Endothelial cell of umbilical vein (primary cell): ENCODE measurements at regions not wholly inside any gene's neighbourhood (a gene's known extent, or its start where the extent isn't known, plus 50 kb on each side); places are given as distances from the start of the nearest gene placed in this dataset.

Experiments
- BruUV-seq: library from RNA; stranded (reverse); fragments of 400-500 nt; replicated peaks from 2 replicates; lab custom pipeline; 2021; lab: Mats Ljungman, UMichigan
- CTCF ChIA-PET: fragments of 300-600, 350-600 bp; sonication (Branson Sonifier 250); formaldehyde crosslinking; loops from one replicate; lab custom pipeline; 2021; ENCODE audit warnings: antibody characterized with exemption, inconsistent platforms; lab: Charles Lee
- POLR2A ChIA-PET: fragments of 300-600, 350-600 bp; sonication (Branson Sonifier 250); formaldehyde crosslinking; loops from one replicate; lab custom pipeline; 2021; ENCODE audit warnings: antibody characterized with exemption, inconsistent platforms; lab: Charles Lee
- DNase-seq: peaks from one replicate; pipeline ENCODE4 v3.0.0-alpha.2; 2011; ENCODE audit warnings: low read depth, low spot score
- FAIRE-seq: peaks from 2 replicates; lab custom pipeline; 2011; peaks lifted over from hg19 to GRCh38; lab: Jason Lieb, UNC
- H2AFZ ChIP-seq: 2 replicates; pipeline ENCODE4 v1.6.0; 2012; ENCODE audit warnings: low read depth, low read length, control low read depth, inconsistent platforms
- H3K27ac ChIP-seq: 2 replicates; pipeline ENCODE4 v1.5.1; 2011; ENCODE audit warnings: low read depth, mild to moderate bottlenecking, control low read depth, low read length, moderate library complexity; ENCODE audit not compliant: insufficient read depth
- H3K27me3 ChIP-seq, 2 experiments: 2 replicates each; pipeline versions ENCODE4 v1.6.0 to v1.6.1; 2011; ENCODE audit warnings: low read length in 2 of 2, mixed read lengths in 1 of 2; ENCODE audit not compliant: control insufficient read depth in 2 of 2, insufficient read depth in 2 of 2
- H3K36me3 ChIP-seq, 2 experiments: 2 replicates in 1 of 2; 3 replicates in 1 of 2; pipeline ENCODE4 v1.5.1; 2011; ENCODE audit warnings: low read length in 2 of 2, mild to moderate bottlenecking in 1 of 2, moderate library complexity in 1 of 2; ENCODE audit not compliant: control insufficient read depth in 2 of 2, insufficient read depth in 2 of 2; ENCODE audit errors: extremely low read depth in 1 of 2
- H3K4me1 ChIP-seq: 3 replicates; pipeline ENCODE4 v1.5.1; 2011; ENCODE audit warnings: mild to moderate bottlenecking, low read length; ENCODE audit not compliant: control insufficient read depth, insufficient read depth; ENCODE audit errors: extremely low read depth
- H3K4me2 ChIP-seq: 2 replicates; pipeline ENCODE4 v1.6.1; 2011; ENCODE audit warnings: low read length, control low read depth, mixed read lengths; ENCODE audit not compliant: insufficient read depth
- H3K4me3 ChIP-seq, 3 experiments: fragments of 200-600 bp in 1 of 3; sonication (generic), shearing (Covaris generic) in 1 of 3; replicated peaks in 1 of 3; 2 replicates each; pipeline ENCODE4 v1.5.1; 2011 to 2016; ENCODE audit warnings: control low read depth in 3 of 3, low read length in 3 of 3, mild to moderate bottlenecking in 2 of 3, inconsistent platforms in 1 of 3, low read depth in 1 of 3, moderate library complexity in 1 of 3; ENCODE audit not compliant: insufficient read depth in 1 of 3
- H3K79me2 ChIP-seq: 2 replicates; pipeline ENCODE4 v1.6.0; 2012; ENCODE audit warnings: low read length, inconsistent platforms; ENCODE audit not compliant: control insufficient read depth, insufficient read depth
- H3K9ac ChIP-seq: replicated peaks from 2 replicates; pipeline ENCODE3; 2011; ENCODE audit warnings: low read length, control low read depth; ENCODE audit not compliant: insufficient read depth; ENCODE audit errors: extremely low read depth
- H3K9me1 ChIP-seq: replicated peaks from 3 replicates; pipeline ENCODE4 v1.6.0; 2011; ENCODE audit warnings: mild to moderate bottlenecking, low read length; ENCODE audit not compliant: control insufficient read depth, insufficient read depth; ENCODE audit errors: extremely low read depth
- H3K9me3 ChIP-seq: replicated peaks from 2 replicates; pipeline ENCODE4 v1.5.1; 2012; ENCODE audit warnings: low read length, inconsistent platforms; ENCODE audit not compliant: control insufficient read depth, insufficient read depth
- H4K20me1 ChIP-seq: replicated peaks from 2 replicates; pipeline ENCODE3; 2011; ENCODE audit warnings: mild to moderate bottlenecking, low read length; ENCODE audit not compliant: control insufficient read depth, insufficient read depth; ENCODE audit errors: extremely low read depth
- EZH2 ChIP-seq: IDR thresholded peaks from 2 replicates; pipeline ENCODE4 v1.6.1; 2012; ENCODE audit warnings: borderline replicate concordance, low read depth, mild to moderate bottlenecking, moderate library complexity, low read length, inconsistent platforms; ENCODE audit not compliant: severe bottlenecking
- FOS ChIP-seq: IDR thresholded peaks from 2 replicates; pipeline ENCODE4 v1.6.1; 2011; ENCODE audit warnings: mild to moderate bottlenecking, low read length, moderate library complexity, borderline replicate concordance; ENCODE audit not compliant: insufficient read depth
- GATA2 ChIP-seq: IDR thresholded peaks from 2 replicates; pipeline ENCODE4 v1.7.0; 2011; ENCODE audit warnings: low read depth, mild to moderate bottlenecking, moderate library complexity, mixed read lengths, low read length; ENCODE audit not compliant: insufficient read length, insufficient read depth
- JUN ChIP-seq: IDR thresholded peaks from 2 replicates; pipeline ENCODE4 v1.6.1; 2011; ENCODE audit warnings: borderline replicate concordance, low read depth; ENCODE audit not compliant: insufficient read length, insufficient read depth
- MYC ChIP-seq: IDR thresholded peaks from one replicate; pipeline ENCODE4 v1.6.1; 2011; ENCODE audit warnings: mild to moderate bottlenecking, low read depth, low read length
- POLR2A ChIP-seq: IDR thresholded peaks from 2 replicates; pipeline ENCODE4 v1.6.1; 2012; ENCODE audit warnings: low read depth, mild to moderate bottlenecking, control low read depth, low read length
- POLR2AphosphoS5 ChIP-seq: IDR thresholded peaks from 2 replicates; pipeline ENCODE4 v1.6.1; 2012; ENCODE audit warnings: low read depth, mild to moderate bottlenecking, control low read depth, low read length, moderate library complexity; ENCODE audit not compliant: insufficient read depth
- dilution Hi-C: fragments of 300-500 bp; cut with MboI; formaldehyde crosslinking; loops from one replicate; pipeline ENCODE4 v1.15.0; 2019; ENCODE audit warnings: low sequenced_read_pairs; ENCODE audit not compliant: extremely low pct_ligation_motif_present
- intact Hi-C: fragments of 100-400 bp; cut with micrococcal nuclease; formaldehyde crosslinking; loops from one replicate; pipeline ENCODE4 v1.10.0; 2022
- TF ChIP-seq, protein P1 (sequence below), 2 donors: IDR thresholded peaks; 1 replicate in 1 of 2; 2 replicates in 1 of 2; pipeline ENCODE4 v1.5.1; 2011; ENCODE audit warnings: low read length in 2 of 2, mild to moderate bottlenecking in 2 of 2, moderate library complexity in 2 of 2, control low read depth in 1 of 2, inconsistent platforms in 1 of 2, low read depth in 1 of 2; ENCODE audit not compliant: insufficient read depth in 1 of 2; ENCODE audit errors: extremely low read depth in 1 of 2
- TF ChIP-seq, protein P2 (sequence below): IDR thresholded peaks from 2 replicates; pipeline ENCODE4 v1.6.1; 2011; ENCODE audit not compliant: insufficient read depth, insufficient read length

DNA sequence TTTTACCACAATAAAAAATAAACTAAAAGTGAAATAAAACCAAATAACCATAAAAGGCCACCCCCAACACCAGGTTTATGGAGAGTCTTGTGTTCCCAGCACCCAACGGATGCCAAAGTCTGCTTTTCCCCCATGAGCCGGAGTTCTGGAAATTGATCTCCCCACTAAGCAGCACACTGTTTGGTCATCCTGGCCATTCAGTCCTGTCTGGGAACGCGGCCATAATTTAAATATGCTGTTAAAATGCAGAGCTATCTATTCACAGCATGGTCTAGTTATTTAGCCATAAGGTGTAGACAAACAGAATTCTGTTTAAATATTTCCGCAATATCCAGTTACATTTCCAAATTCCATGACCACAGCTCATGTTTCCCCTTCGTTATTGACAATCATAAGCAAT is 129.6 kb upstream of the TBL1X start:
- no TSS peak for BruUV-seq
- Histone ChIP-seq H3K9me1 (no peaks in the 10 kb centered on the region), H3K9me3 (no peaks in the 10 kb centered on the region), H3K4me2 (no peak overlapping the region), H3K27ac (no peak overlapping the region), H3K79me2 (no peaks in the 10 kb centered on the region), H3K4me1 (no peaks in the 10 kb centered on the region), H2AFZ (no peak overlapping the region), H3K27me3 (no peaks in the 10 kb centered on the region), H3K36me3 (no peaks in the 10 kb centered on the region), H4K20me1 (no peaks in the 10 kb centered on the region), H3K4me3 (no peak overlapping the region), H3K9ac (no peak overlapping the region)
- CTCF ChIA-PET, result interaction anchor here (0.6 kb wide), 1 partner anchor 33 kb away, joined by 3 read pairs; no protein-coding TSS in a partner anchor
- dilution Hi-C loops, result no loop called here
- FAIRE-seq (no peak), DNase-seq (no peak)
- POLR2A ChIA-PET, result no interaction called here
- intact Hi-C loops, result no loop called here
- TF ChIP-seq, protein P1, sequence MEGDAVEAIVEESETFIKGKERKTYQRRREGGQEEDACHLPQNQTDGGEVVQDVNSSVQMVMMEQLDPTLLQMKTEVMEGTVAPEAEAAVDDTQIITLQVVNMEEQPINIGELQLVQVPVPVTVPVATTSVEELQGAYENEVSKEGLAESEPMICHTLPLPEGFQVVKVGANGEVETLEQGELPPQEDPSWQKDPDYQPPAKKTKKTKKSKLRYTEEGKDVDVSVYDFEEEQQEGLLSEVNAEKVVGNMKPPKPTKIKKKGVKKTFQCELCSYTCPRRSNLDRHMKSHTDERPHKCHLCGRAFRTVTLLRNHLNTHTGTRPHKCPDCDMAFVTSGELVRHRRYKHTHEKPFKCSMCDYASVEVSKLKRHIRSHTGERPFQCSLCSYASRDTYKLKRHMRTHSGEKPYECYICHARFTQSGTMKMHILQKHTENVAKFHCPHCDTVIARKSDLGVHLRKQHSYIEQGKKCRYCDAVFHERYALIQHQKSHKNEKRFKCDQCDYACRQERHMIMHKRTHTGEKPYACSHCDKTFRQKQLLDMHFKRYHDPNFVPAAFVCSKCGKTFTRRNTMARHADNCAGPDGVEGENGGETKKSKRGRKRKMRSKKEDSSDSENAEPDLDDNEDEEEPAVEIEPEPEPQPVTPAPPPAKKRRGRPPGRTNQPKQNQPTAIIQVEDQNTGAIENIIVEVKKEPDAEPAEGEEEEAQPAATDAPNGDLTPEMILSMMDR (IDR thresholded peaks at IDR 0.05; ENCODE audit: extremely low read depth in 1 of 2, insufficient read depth in 1 of 2, low read depth in 1 of 2, low read length in 2 of 2), result no peak
- no peak for TF ChIP-seq JUN

DNA sequence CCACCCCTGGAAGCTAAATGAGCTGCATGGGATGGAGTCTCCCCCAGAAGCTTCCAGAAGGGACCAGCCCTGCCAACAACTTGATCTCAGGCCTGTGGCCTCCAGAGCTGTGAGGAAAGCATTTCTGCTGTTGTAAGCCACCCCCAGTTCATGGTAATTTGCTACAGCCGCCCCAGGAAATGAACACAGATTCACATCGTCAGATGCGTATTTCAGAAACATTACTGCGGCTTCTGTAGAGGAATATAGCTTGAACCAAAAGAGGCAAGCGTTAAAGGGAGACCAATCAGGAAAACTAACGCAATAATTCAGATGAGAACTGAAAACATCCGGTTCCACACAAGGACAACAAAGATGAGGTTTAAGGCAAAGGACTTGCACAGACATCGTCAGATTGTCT is 128.4 kb upstream of the TBL1X start:
- Histone ChIP-seq H3K9me3 (no peaks in the 10 kb centered on the region), H3K27me3 (no peaks in the 10 kb centered on the region), H3K27ac (no peak overlapping the region), H3K4me2 (no peak overlapping the region), H3K9ac (no peak overlapping the region), H4K20me1 (no peaks in the 10 kb centered on the region), H3K79me2 (no peaks in the 10 kb centered on the region), H2AFZ (peak overlapping the region; percentile 44), H3K4me3 (no peak overlapping the region), H3K9me1 (no peaks in the 10 kb centered on the region), H3K36me3 (no peaks in the 10 kb centered on the region), H3K4me1 (peaks cover 6% of the 10 kb centered on the region)
- ChIA-PET POLR2A (no interaction called here), CTCF (interaction anchor here (1.5 kb wide), 1 partner anchor 365 kb away, joined by 3 read pairs; no protein-coding TSS in a partner anchor)
- BruUV-seq, result no TSS peak
- dilution Hi-C loops, result no loop called here
- FAIRE-seq (no peak), DNase-seq (no peak)
- TF ChIP-seq, protein P1 (IDR thresholded peaks at IDR 0.05; ENCODE audit: extremely low read depth in 1 of 2, insufficient read depth in 1 of 2, low read depth in 1 of 2, low read length in 2 of 2), result no peak
- TF ChIP-seq EZH2 (no peak), POLR2A (no peak), MYC (no peak), POLR2AphosphoS5 (no peak), JUN (no peak), GATA2 (no peak), FOS (no peak)
- TF ChIP-seq, protein P2, sequence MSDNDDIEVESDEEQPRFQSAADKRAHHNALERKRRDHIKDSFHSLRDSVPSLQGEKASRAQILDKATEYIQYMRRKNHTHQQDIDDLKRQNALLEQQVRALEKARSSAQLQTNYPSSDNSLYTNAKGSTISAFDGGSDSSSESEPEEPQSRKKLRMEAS, result no peak
- intact Hi-C loops, result no loop called here
